GM12872 (cell line): ENCODE measurements at regions not wholly inside any gene's neighbourhood (a gene's known extent, or its start where the extent isn't known, plus 50 kb on each side); places are given as distances from the start of the nearest gene placed in this dataset.

Experiments
- TF ChIP-seq, protein P1 (sequence below): IDR thresholded peaks from 3 replicates; pipeline ENCODE4 v1.5.1; 2011; ENCODE audit warnings: low read depth, mild to moderate bottlenecking, low read length, moderate library complexity; ENCODE audit not compliant: insufficient read depth

DNA sequence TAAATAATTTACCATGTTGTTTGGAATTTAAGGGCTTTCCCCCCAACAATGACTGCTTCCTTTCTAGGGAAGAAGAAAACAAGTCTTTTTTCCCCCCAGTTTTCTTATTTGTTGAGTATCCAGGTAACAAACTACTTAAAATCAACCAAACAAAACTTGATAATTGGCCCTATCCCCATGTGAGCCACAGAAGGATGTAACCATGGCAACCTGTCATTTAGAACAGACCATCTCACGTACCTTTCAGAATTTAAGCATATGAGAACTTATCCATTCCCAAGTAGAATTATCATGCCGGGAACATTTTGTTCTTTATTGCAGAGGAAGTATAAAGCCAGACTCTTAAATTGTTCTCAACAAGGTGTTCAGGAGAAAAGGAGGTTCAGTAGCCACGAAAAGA is 392.3 kb downstream of the CETN3 start:
- TF ChIP-seq, protein P1, sequence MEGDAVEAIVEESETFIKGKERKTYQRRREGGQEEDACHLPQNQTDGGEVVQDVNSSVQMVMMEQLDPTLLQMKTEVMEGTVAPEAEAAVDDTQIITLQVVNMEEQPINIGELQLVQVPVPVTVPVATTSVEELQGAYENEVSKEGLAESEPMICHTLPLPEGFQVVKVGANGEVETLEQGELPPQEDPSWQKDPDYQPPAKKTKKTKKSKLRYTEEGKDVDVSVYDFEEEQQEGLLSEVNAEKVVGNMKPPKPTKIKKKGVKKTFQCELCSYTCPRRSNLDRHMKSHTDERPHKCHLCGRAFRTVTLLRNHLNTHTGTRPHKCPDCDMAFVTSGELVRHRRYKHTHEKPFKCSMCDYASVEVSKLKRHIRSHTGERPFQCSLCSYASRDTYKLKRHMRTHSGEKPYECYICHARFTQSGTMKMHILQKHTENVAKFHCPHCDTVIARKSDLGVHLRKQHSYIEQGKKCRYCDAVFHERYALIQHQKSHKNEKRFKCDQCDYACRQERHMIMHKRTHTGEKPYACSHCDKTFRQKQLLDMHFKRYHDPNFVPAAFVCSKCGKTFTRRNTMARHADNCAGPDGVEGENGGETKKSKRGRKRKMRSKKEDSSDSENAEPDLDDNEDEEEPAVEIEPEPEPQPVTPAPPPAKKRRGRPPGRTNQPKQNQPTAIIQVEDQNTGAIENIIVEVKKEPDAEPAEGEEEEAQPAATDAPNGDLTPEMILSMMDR = no peak

DNA sequence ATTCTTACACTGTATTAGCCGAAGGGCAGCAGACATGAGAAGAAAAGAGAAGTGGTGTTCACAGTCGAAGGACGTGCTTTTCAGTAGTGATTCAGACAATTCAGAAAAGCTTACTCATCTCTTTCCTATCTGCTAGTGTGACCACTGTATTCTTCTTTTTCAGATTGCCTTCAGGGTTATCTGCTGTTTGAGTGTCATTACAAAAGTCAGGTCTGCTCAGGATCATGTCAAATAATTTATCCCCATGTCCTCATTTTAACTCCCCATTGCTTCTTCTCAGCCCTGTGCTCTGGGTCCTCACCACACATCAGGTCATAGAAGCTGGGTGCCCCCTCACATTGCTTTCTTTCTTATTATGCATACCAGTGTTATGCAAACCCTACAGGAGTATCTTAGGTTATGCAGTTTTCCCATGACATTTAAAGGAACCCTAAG is 394.0 kb downstream of the CETN3 start:
- TF ChIP-seq, protein P1 = no peak

DNA sequence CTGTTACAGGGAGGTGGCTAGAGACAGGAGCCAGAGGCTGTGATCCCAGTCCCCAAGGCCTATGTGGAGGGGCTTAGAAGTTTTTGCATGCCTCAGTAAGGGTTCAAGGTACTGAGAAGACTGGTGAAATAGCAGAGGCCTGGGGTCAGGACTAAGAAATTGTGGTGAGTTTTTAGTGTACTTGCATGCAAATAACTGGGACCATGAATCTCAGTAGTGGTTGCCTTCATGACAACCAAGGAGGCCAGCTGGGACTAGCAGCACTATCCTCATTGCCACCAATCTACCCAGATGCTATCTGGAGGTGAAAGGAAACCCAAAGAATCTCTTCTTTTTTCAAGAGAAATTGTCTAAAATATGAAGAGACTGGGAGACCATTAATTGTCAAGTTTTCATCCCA is 395.1 kb downstream of the CETN3 start:
- TF ChIP-seq, protein P1 = no peak

DNA sequence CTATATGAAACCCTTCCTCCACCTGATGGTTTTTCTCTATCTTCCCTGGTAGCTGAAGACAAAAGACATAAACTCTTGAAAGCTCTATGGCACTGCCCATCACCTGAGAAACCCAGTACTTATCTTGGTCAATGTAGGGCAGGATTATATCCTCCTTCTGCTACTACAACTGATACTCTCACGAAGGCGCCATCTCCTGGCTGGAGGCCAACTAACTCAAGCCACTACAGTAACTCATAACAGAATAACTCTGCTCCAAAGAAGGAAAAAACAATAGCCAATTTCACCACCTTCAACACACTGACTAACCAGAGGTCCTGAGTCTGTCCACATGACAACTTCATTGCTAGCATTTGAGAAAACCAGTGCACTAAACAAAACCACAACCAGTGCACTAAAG is 409.2 kb downstream of the CETN3 start:
- TF ChIP-seq, protein P1 = no peak

DNA sequence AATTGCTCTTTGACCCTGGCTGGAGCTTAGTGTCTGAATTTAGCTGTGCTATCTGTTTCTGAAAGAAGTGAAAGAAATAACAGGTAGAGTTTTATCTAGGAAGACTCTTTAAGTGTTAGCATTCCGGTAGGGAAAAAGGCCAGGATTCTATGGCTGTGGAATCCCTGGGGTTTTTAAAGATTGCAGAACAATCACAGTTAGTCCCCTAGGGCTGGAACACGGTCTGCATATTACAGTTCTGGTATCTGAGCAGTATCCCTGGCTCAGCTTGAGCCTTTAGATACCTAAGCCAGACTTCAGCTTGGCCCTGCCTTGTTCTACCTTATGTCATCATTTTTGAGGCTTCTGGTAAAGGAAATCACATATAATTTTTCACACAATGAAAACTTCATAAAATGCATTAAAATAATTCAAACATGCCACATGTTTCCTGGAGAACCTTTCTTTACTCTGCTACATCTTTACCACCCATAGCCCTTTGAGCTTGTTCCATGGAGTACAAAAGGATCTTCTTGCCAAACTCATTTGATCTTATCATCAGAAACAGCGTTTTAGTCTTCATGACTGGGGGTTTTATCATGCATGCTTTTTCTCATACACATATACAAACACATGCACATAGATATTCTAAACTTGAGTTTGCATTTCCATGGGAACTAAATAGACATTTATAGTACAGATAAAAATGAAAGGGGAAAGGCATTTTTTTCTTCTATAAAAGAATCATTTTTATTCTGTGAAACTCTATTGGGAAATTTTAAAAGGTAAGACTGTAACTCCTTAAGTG is 410.8 kb downstream of the CETN3 start:
- TF ChIP-seq, protein P1 = no peak

DNA sequence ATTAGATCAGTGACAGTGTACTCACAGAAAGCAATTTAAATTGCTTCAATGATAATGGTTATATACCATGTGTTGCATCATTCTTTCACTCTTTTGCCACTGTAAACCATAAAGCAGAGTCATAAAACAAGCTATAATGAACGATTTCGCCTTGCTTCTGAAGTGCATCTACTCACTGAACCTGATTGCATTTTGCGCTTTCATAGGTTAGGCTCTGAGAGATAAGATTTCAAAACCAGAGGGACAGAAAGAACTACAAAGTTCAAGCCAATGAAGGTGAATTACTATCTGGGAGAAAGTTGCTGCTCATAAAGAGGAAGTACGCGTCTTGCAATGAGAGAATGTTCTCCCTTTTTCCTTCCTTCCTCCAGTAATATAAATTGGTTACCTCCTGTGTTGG is 412.7 kb downstream of the CETN3 start:
- TF ChIP-seq, protein P1 = no peak

DNA sequence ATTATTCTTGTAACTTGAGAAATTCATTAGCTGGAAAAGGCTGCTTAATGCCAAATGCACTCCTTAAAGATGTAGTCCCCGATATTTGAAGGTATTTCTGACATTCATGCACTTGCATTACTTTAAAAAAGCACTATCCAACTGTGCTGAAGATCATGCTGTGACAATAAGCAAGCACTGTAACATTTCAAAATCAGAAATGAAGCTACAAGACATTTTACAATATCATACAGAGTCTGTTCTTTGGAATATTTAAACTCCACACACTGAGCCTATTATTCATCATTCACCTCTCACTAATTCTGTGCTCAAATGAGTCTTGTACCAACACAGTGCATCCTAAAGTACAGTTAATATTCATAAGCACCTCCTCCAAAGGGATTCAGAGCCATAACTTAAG is 413.2 kb downstream of the CETN3 start:
- TF ChIP-seq, protein P1 = no peak
